H1 (cell line): ENCODE measurements at regions not wholly inside any gene's neighbourhood (a gene's known extent, or its start where the extent isn't known, plus 50 kb on each side); places are given as distances from the start of the nearest gene placed in this dataset.

Experiments used
- CTCF ChIA-PET: fragments of 300-600 bp; sonication (Branson Sonifier 250); formaldehyde crosslinking; loops from one replicate; lab custom pipeline; 2021; ENCODE audit not compliant: partially characterized antibody; lab: Charles Lee
- POLR2A ChIA-PET: fragments of 300-600 bp; sonication (Branson Sonifier 250); formaldehyde crosslinking; loops from one replicate; lab custom pipeline; 2021; ENCODE audit warnings: inconsistent platforms; ENCODE audit not compliant: partially characterized antibody; lab: Charles Lee
- DNase-seq, 2 experiments: peaks; one replicate each; pipeline versions ENCODE4 v3.0.0 to v3.0.0-alpha.2; 2010 to 2022; ENCODE audit warnings: low spot score in 2 of 2, low read depth in 1 of 2, mixed read lengths in 1 of 2
- FAIRE-seq: peaks from 2 replicates; lab custom pipeline; 2011; peaks lifted over from hg19 to GRCh38; lab: Jason Lieb, UNC
- H2AFZ ChIP-seq: 2 replicates; pipeline ENCODE4 v1.8.1; 2012; ENCODE audit warnings: low read length, inconsistent platforms
- H2AK5ac ChIP-seq: 2 replicates; pipeline ENCODE4 v1.6.1; 2013; ENCODE audit warnings: low read depth, low read length
- H2BK120ac ChIP-seq: replicated peaks from 2 replicates; pipeline ENCODE3; 2013; ENCODE audit warnings: low read depth, low read length, inconsistent platforms
- H2BK12ac ChIP-seq: 2 replicates; pipeline ENCODE4 v1.6.1; 2013; ENCODE audit warnings: low read depth, low read length
- H2BK15ac ChIP-seq: 2 replicates; pipeline ENCODE4 v1.6.1; 2013; ENCODE audit warnings: low read length
- H2BK20ac ChIP-seq: 2 replicates; pipeline ENCODE4 v1.6.1; 2013; ENCODE audit warnings: low read length
- H2BK5ac ChIP-seq: 2 replicates; pipeline ENCODE4 v1.6.1; 2013; ENCODE audit warnings: low read depth, low read length
- H3K14ac ChIP-seq: 2 replicates; pipeline ENCODE4 v1.6.1; 2013; ENCODE audit warnings: inconsistent platforms; ENCODE audit not compliant: insufficient read length
- H3K18ac ChIP-seq: 2 replicates; pipeline ENCODE4 v1.6.1; 2013; ENCODE audit warnings: low read length; ENCODE audit errors: extremely low read depth
- H3K23ac ChIP-seq: 2 replicates; pipeline ENCODE4 v1.6.1; 2013; ENCODE audit warnings: inconsistent platforms; ENCODE audit not compliant: insufficient read length
- H3K23me2 ChIP-seq: 2 replicates; pipeline ENCODE4 v1.6.1; 2013; ENCODE audit warnings: low read depth, low read length
- H3K27ac ChIP-seq: 2 replicates; pipeline ENCODE4 v1.6.1; 2011; ENCODE audit warnings: low read depth, low read length, inconsistent platforms
- H3K27me3 ChIP-seq, 4 experiments: replicated peaks in 1 of 4; 1 replicate in 1 of 4; 2 replicates in 3 of 4; pipeline versions ENCODE4 v1.6.1 to v1.8.1; 2011 to 2013; ENCODE audit warnings: low read length in 3 of 4, mild to moderate bottlenecking in 3 of 4, inconsistent platforms in 2 of 4, mixed read lengths in 2 of 4, moderate library complexity in 1 of 4; ENCODE audit not compliant: control insufficient read depth in 3 of 4, insufficient read depth in 3 of 4; ENCODE audit errors: extremely low read depth in 1 of 4
- H3K36me3 ChIP-seq, 4 experiments: 2 replicates each; pipeline versions ENCODE4 v1.6.1 to v1.8.1; 2011 to 2013; ENCODE audit warnings: mild to moderate bottlenecking in 4 of 4, low read length in 3 of 4, moderate library complexity in 2 of 4, control low read depth in 1 of 4, inconsistent platforms in 1 of 4; ENCODE audit not compliant: insufficient read depth in 4 of 4, control insufficient read depth in 2 of 4
- H3K4ac ChIP-seq: replicated peaks from 2 replicates; pipeline ENCODE3; 2013; ENCODE audit warnings: low read length, low read depth, mixed read lengths, inconsistent platforms; ENCODE audit not compliant: insufficient read length
- H3K4me1 ChIP-seq, 4 experiments: replicated peaks in 1 of 4; 1 replicate in 1 of 4; 2 replicates in 3 of 4; pipeline versions ENCODE4 v1.6.1 to v1.8.1; 2011 to 2013; ENCODE audit warnings: low read length in 3 of 4, inconsistent platforms in 2 of 4, mixed read lengths in 1 of 4; ENCODE audit not compliant: insufficient read depth in 4 of 4, control insufficient read depth in 3 of 4
- H3K4me2 ChIP-seq, 2 experiments: 2 replicates each; pipeline versions ENCODE4 v1.6.1 to v1.8.1; 2011 to 2013; ENCODE audit warnings: low read depth in 2 of 2, low read length in 2 of 2, control low read depth in 1 of 2, inconsistent platforms in 1 of 2, mild to moderate bottlenecking in 1 of 2; ENCODE audit not compliant: insufficient read depth in 1 of 2
- H3K4me3 ChIP-seq, 4 experiments: fragments of 200-600, 300-600 bp in 1 of 4; sonication (generic), shearing (Covaris generic), sonication (Bioruptor Twin) in 1 of 4; 2 replicates each; pipeline versions ENCODE4 v1.5.1 to v1.8.1; 2011 to 2016; ENCODE audit warnings: low read length in 4 of 4, low read depth in 3 of 4, control low read depth in 2 of 4, inconsistent platforms in 2 of 4, mild to moderate bottlenecking in 2 of 4, mixed read lengths in 1 of 4, moderate library complexity in 1 of 4; ENCODE audit not compliant: insufficient read depth in 2 of 4; ENCODE audit errors: extremely low read depth in 1 of 4
- H3K56ac ChIP-seq: replicated peaks from 2 replicates; pipeline ENCODE3; 2013; ENCODE audit warnings: low read depth, mild to moderate bottlenecking, mixed read lengths, low read length, inconsistent platforms; ENCODE audit not compliant: insufficient read length
- H3K79me1 ChIP-seq: 2 replicates; pipeline ENCODE4 v1.6.1; 2013; ENCODE audit warnings: low read depth, low read length, control low read depth
- H3K79me2 ChIP-seq, 2 experiments: 2 replicates each; pipeline versions ENCODE4 v1.6.1 to v1.8.1; 2012 to 2013; ENCODE audit warnings: low read length in 2 of 2, mild to moderate bottlenecking in 2 of 2, inconsistent platforms in 1 of 2; ENCODE audit not compliant: insufficient read depth in 2 of 2, control insufficient read depth in 1 of 2
- H3K9ac ChIP-seq, 4 experiments: replicated peaks in 1 of 4; 1 replicate in 1 of 4; 2 replicates in 3 of 4; pipeline versions ENCODE4 v1.6.1 to v1.8.1; 2011 to 2013; ENCODE audit warnings: low read depth in 3 of 4, low read length in 3 of 4, control low read depth in 2 of 4, mild to moderate bottlenecking in 2 of 4, moderate library complexity in 2 of 4, inconsistent platforms in 1 of 4; ENCODE audit errors: extremely low read depth in 1 of 4
- H3K9me3 ChIP-seq, 2 experiments: 2 replicates each; pipeline versions ENCODE4 v1.6.1 to v1.8.1; 2012 to 2013; ENCODE audit warnings: mild to moderate bottlenecking in 2 of 2, moderate library complexity in 2 of 2, control low read depth in 1 of 2, inconsistent platforms in 1 of 2, low read depth in 1 of 2, low read length in 1 of 2, mixed read lengths in 1 of 2; ENCODE audit not compliant: insufficient read depth in 2 of 2
- H4K20me1 ChIP-seq, 2 experiments: replicated peaks in 1 of 2; 2 replicates each; pipeline versions ENCODE3 to v1.8.1; 2011 to 2013; ENCODE audit warnings: inconsistent platforms in 2 of 2, low read length in 2 of 2, mild to moderate bottlenecking in 1 of 2; ENCODE audit not compliant: insufficient read depth in 2 of 2, control insufficient read depth in 1 of 2
- H4K5ac ChIP-seq: 2 replicates; pipeline ENCODE4 v1.6.1; 2013; ENCODE audit warnings: low read length, low read depth, mixed read lengths, inconsistent platforms; ENCODE audit not compliant: insufficient read length
- H4K8ac ChIP-seq: 2 replicates; pipeline ENCODE4 v1.8.0; 2013; ENCODE audit warnings: mild to moderate bottlenecking, moderate library complexity, low read length, inconsistent platforms; ENCODE audit not compliant: insufficient read depth; ENCODE audit errors: extremely low read depth
- H4K91ac ChIP-seq: replicated peaks from 2 replicates; pipeline ENCODE3; 2013; ENCODE audit warnings: low read length, mixed read lengths, inconsistent platforms; ENCODE audit not compliant: insufficient read length
- BACH1 ChIP-seq: IDR thresholded peaks from 2 replicates; pipeline ENCODE4 v1.6.1; 2012; ENCODE audit warnings: low read length, improper control_type of control experiment
- CHD2 ChIP-seq: IDR thresholded peaks from 2 replicates; pipeline ENCODE4 v1.6.1; 2012; ENCODE audit warnings: low read length, improper control_type of control experiment
- FOSL1 ChIP-seq: IDR thresholded peaks from 2 replicates; pipeline ENCODE4 v1.6.1; 2011; ENCODE audit warnings: mild to moderate bottlenecking, low read depth, low read length, moderate library complexity; ENCODE audit not compliant: insufficient read depth
- JUN ChIP-seq: IDR thresholded peaks from 2 replicates; pipeline ENCODE4 v1.6.1; 2011; ENCODE audit warnings: low read depth, mild to moderate bottlenecking, improper control_type of control experiment, low read length
- JUND ChIP-seq: IDR thresholded peaks from 2 replicates; pipeline ENCODE4 v1.6.1; 2011; ENCODE audit warnings: mild to moderate bottlenecking, improper control_type of control experiment, low read length
- NANOG ChIP-seq: IDR thresholded peaks from 2 replicates; pipeline ENCODE4 v1.6.1; 2011; ENCODE audit warnings: low read length, low read depth, mild to moderate bottlenecking, inconsistent platforms; ENCODE audit not compliant: insufficient read depth, poor library complexity, severe bottlenecking
- PHF8 ChIP-seq: fragments of 200-600 bp; sonication (generic); conservative IDR thresholded peaks from 2 replicates; pipeline ENCODE4 v1.7.1; 2012; ENCODE audit warnings: low read depth, mild to moderate bottlenecking, inconsistent platforms, low read length, moderate library complexity
- RAD21 ChIP-seq, 2 experiments: IDR thresholded peaks in 1 of 2; conservative IDR thresholded peaks in 1 of 2; 2 replicates each; pipeline ENCODE4 v1.6.1; 2011; ENCODE audit warnings: low read depth in 2 of 2, low read length in 2 of 2, improper control_type of control experiment in 1 of 2, inconsistent platforms in 1 of 2, mild to moderate bottlenecking in 1 of 2, moderate library complexity in 1 of 2
- RNF2 ChIP-seq: fragments of 200-900, 300-1000 bp; sonication (generic); IDR thresholded peaks from 2 replicates; pipeline ENCODE4 v1.7.1; 2016; ENCODE audit warnings: borderline replicate concordance, low read depth, mild to moderate bottlenecking, antibody characterized with exemption, low read length; ENCODE audit not compliant: poor library complexity, severe bottlenecking; ENCODE audit errors: missing control alignments
- SP1 ChIP-seq: IDR thresholded peaks from 2 replicates; pipeline ENCODE4 v1.6.1; 2011; ENCODE audit warnings: low read depth, low read length
- SP2 ChIP-seq: IDR thresholded peaks from 2 replicates; pipeline ENCODE4 v1.6.1; 2012; ENCODE audit warnings: mild to moderate bottlenecking, low read length, inconsistent platforms
- SRF ChIP-seq: IDR thresholded peaks from 2 replicates; pipeline ENCODE4 v1.6.1; 2011; ENCODE audit warnings: mild to moderate bottlenecking, low read depth, low read length, moderate library complexity
- ZNF274 ChIP-seq: IDR thresholded peaks from 2 replicates; pipeline ENCODE4 v1.7.0; 2012; ENCODE audit warnings: low read length, borderline replicate concordance; ENCODE audit errors: extremely low read depth
- WGBS, 2 experiments: shearing (Covaris generic) in 1 of 2; methylation state at CpG; one replicate each; pipeline versions ENCODE4 v1.1.6 to v1.1.7; 2013 to 2015; ENCODE audit warnings: low lambda C conversion rate in 2 of 2, mixed read lengths in 2 of 2, inconsistent platforms in 1 of 2, low coverage in 1 of 2, missing lambda C conversion rate in 1 of 2; ENCODE audit not compliant: insufficient replicate concordance in 2 of 2, insufficient coverage in 1 of 2, insufficient read length in 1 of 2; ENCODE audit errors: extremely low coverage in 1 of 2, missing lambda C conversion rate in 1 of 2; 5-methylcytosine and 5-hydroxymethylcytosine counted together

GRCh38 chr6:156400487-156400886, 376.7 kb upstream of the ARID1B start:
- H2BK15ac ChIP-seq: no peak overlapping the region
- no peak for TF ChIP-seq SP1
- TF ChIP-seq SP2: no peak
- no peak for TF ChIP-seq CHD2
- no peak for TF ChIP-seq JUND
- TF ChIP-seq FOSL1: no peak
- TF ChIP-seq RNF2: no peak
- TF ChIP-seq RAD21 (IDR thresholded peaks at IDR 0.05 in 1 of 2, conservative IDR thresholded peaks at IDR 0.05 in 1 of 2; ENCODE audit: low read depth in 2 of 2, low read length in 2 of 2): no peak
- TF ChIP-seq PHF8: no peak
- TF ChIP-seq BACH1: no peak
- TF ChIP-seq JUN: no peak
- TF ChIP-seq NANOG: no peak
- TF ChIP-seq SRF: no peak
- TF ChIP-seq ZNF274: no peak
- H2BK5ac ChIP-seq: no peak overlapping the region
- no peak overlapping the region for H3K23ac ChIP-seq
- no peak overlapping the region for H3K9ac ChIP-seq
- no peaks in the 10 kb centered on the region for H3K79me1 ChIP-seq
- no peak overlapping the region for H2BK20ac ChIP-seq
- WGBS, 2 experiments: 86% methylated on average over 4 of the region's 4 CpGs; no CpG with 5 or more reads in 1 of the 2 experiments
- no peak overlapping the region for H3K4me2 ChIP-seq
- FAIRE-seq (no peak), DNase-seq (no peak)
- no peak overlapping the region for H4K91ac ChIP-seq
- CTCF ChIA-PET: no interaction called here
- H4K8ac ChIP-seq: no peak overlapping the region
- no peaks in the 10 kb centered on the region for H3K27me3 ChIP-seq
- no peak overlapping the region for H3K14ac ChIP-seq
- H4K20me1 ChIP-seq: no peaks in the 10 kb centered on the region
- H2AFZ ChIP-seq: no peak overlapping the region
- peaks cover 4 to 10% (median 7%) of the 10 kb centered on the region in 4 experiments for H3K4me1 ChIP-seq
- H4K5ac ChIP-seq: no peak overlapping the region
- no peaks in the 10 kb centered on the region; the same call in 1 of the 2 replicates for H3K23me2 ChIP-seq
- no peaks in the 10 kb centered on the region for H3K79me2 ChIP-seq
- H3K4me3 ChIP-seq: no peak overlapping the region
- H3K18ac ChIP-seq: no peak overlapping the region
- no peaks in the 10 kb centered on the region for H3K36me3 ChIP-seq
- H2AK5ac ChIP-seq: no peak overlapping the region
- no peak overlapping the region for H3K56ac ChIP-seq
- no peaks in the 10 kb centered on the region for H3K9me3 ChIP-seq
- no peak overlapping the region for H3K4ac ChIP-seq
- H2BK12ac ChIP-seq: no peak overlapping the region
- POLR2A ChIA-PET: no interaction called here
- no peak overlapping the region for H2BK120ac ChIP-seq
- no peak overlapping the region for H3K27ac ChIP-seq
